ENCODE measurements at regions not wholly inside any gene's neighbourhood (a gene's known extent, or its start where the extent isn't known, plus 50 kb on each side); places are given as distances from the start of the nearest gene placed in this dataset.

GRCh38 chr4:100795581-100795980, 277.8 kb upstream of the EMCN start:
- no peak overlapping the region for H3K4me3 ChIP-seq (ENCODE audit: low read depth, low read length)
- TF ChIP-seq CTCF (IDR thresholded peaks at IDR 0.05; ENCODE audit: low read depth, low read length, missing control alignments): no peak
- no peak for DNase-seq (ENCODE audit: low read depth)

GRCh38 chr4:100790836-100791615, 273.2 kb upstream of the EMCN start:
- TF ChIP-seq CTCF (IDR thresholded peaks at IDR 0.05; ENCODE audit: low read depth, low read length, missing control alignments): no peak
- H3K4me3 ChIP-seq (ENCODE audit: low read depth, low read length): no peak overlapping the region
- no peak for DNase-seq (ENCODE audit: low read depth)

- DNase-seq (ENCODE audit: low read depth): no peak
- no peak overlapping the region for H3K4me3 ChIP-seq (ENCODE audit: low read depth, low read length)
- no peak for TF ChIP-seq CTCF (IDR thresholded peaks at IDR 0.05; ENCODE audit: low read depth, low read length, missing control alignments)
Observed at GRCh38 chr4:100789991-100790390, 272.2 kb upstream of the EMCN start.

GRCh38 chr4:100786481-100786880, 268.7 kb upstream of the EMCN start:
- no peak for TF ChIP-seq CTCF (IDR thresholded peaks at IDR 0.05; ENCODE audit: low read depth, low read length, missing control alignments)
- H3K4me3 ChIP-seq (ENCODE audit: low read depth, low read length): no peak overlapping the region
- no peak for DNase-seq (ENCODE audit: low read depth)

- no peak for DNase-seq (ENCODE audit: low read depth)
- TF ChIP-seq CTCF (IDR thresholded peaks at IDR 0.05; ENCODE audit: low read depth, low read length, missing control alignments): no peak
- no peak overlapping the region for H3K4me3 ChIP-seq (ENCODE audit: low read depth, low read length)
Observed at GRCh38 chr4:100782356-100782755, 264.5 kb upstream of the EMCN start.

- no peak for TF ChIP-seq CTCF (IDR thresholded peaks at IDR 0.05; ENCODE audit: low read depth, low read length, missing control alignments)
- no peak for DNase-seq (ENCODE audit: low read depth)
- no peak overlapping the region for H3K4me3 ChIP-seq (ENCODE audit: low read depth, low read length)
Observed at GRCh38 chr4:100781435-100781834, 263.6 kb upstream of the EMCN start.

GRCh38 chr4:100780126-100780525, 262.3 kb upstream of the EMCN start:
- TF ChIP-seq CTCF (IDR thresholded peaks at IDR 0.05; ENCODE audit: low read depth, low read length, missing control alignments): no peak
- DNase-seq (ENCODE audit: low read depth): no peak
- no peak overlapping the region for H3K4me3 ChIP-seq (ENCODE audit: low read depth, low read length)

Measured in GM12864 (cell line).